HEK293 (cell line): ENCODE measurements at regions not wholly inside any gene's neighbourhood (a gene's known extent, or its start where the extent isn't known, plus 50 kb on each side); places are given as distances from the start of the nearest gene placed in this dataset.

ENCODE experiments used
- AEBP2 ChIP-seq: fragments of 450-650 bp; formaldehyde crosslinking; IDR thresholded peaks from 2 replicates; pipeline ENCODE4 v1.5.1; 2016; ENCODE audit warnings: missing biosample characterization, missing genetic modification characterization, borderline replicate concordance
- CTCF ChIP-seq: fragments of 450-650 bp; formaldehyde crosslinking; IDR thresholded peaks from 2 replicates; pipeline ENCODE4 v1.5.1; 2016; ENCODE audit warnings: missing biosample characterization, missing genetic modification characterization
- KLF7 ChIP-seq: fragments of 450-650 bp; formaldehyde crosslinking; IDR thresholded peaks from 2 replicates; pipeline ENCODE4 v1.5.1; 2016; ENCODE audit warnings: missing biosample characterization, missing genetic modification characterization, borderline replicate concordance
- PATZ1 ChIP-seq: fragments of 450-650 bp; formaldehyde crosslinking; IDR thresholded peaks from 2 replicates; pipeline ENCODE4 v1.5.1; 2016; ENCODE audit warnings: missing biosample characterization, missing genetic modification characterization
- PBX3 ChIP-seq: sonication (generic); formaldehyde crosslinking; IDR thresholded peaks from 2 replicates; pipeline ENCODE4 v1.8.1; 2022; ENCODE audit warnings: mild to moderate bottlenecking, moderate library complexity, missing genetic modification reagents
- REST ChIP-seq: fragments of 450-650 bp; formaldehyde crosslinking; IDR thresholded peaks from 2 replicates; pipeline ENCODE4 v1.5.1; 2016; ENCODE audit warnings: missing biosample characterization, missing genetic modification characterization
- TRIM28 ChIP-seq: IDR thresholded peaks from 2 replicates; pipeline ENCODE4 v1.6.1; 2011; ENCODE audit warnings: low read length, control low read depth, borderline replicate concordance
- YY1 ChIP-seq: fragments of 450-650 bp; formaldehyde crosslinking; IDR thresholded peaks from 2 replicates; pipeline ENCODE4 v1.5.1; 2018; ENCODE audit warnings: missing biosample characterization, missing genetic modification characterization
- ZNF23 ChIP-seq: fragments of 450-650 bp; formaldehyde crosslinking; IDR thresholded peaks from 2 replicates; pipeline ENCODE4 v1.5.1; 2016; ENCODE audit warnings: missing biosample characterization, missing genetic modification characterization, borderline replicate concordance
- ZNF26 ChIP-seq: fragments of 450-650 bp; formaldehyde crosslinking; IDR thresholded peaks from 2 replicates; pipeline ENCODE4 v1.5.1; 2016; ENCODE audit warnings: missing biosample characterization, missing genetic modification characterization
- ZNF274 ChIP-seq, 2 experiments: fragments of 200-500 bp in 1 of 2; fragments of 450-650 bp in 1 of 2; sonication (Bioruptor generic) in 1 of 2; formaldehyde crosslinking in 1 of 2; IDR thresholded peaks; 2 replicates each; pipeline versions ENCODE4 v1.5.1 to v1.6.1; 2014 to 2016; ENCODE audit warnings: borderline replicate concordance in 1 of 2, inconsistent platforms in 1 of 2, low read length in 1 of 2, missing biosample characterization in 1 of 2, missing genetic modification characterization in 1 of 2
- ZNF561 ChIP-seq: fragments of 450-650 bp; IDR thresholded peaks from 2 replicates; pipeline ENCODE4 v1.5.1; 2018; ENCODE audit warnings: missing biosample characterization, missing genetic modification characterization, borderline replicate concordance
- ZNF777 ChIP-seq: fragments of 450-650 bp; formaldehyde crosslinking; IDR thresholded peaks from 2 replicates; pipeline ENCODE4 v1.5.1; 2017; ENCODE audit warnings: missing biosample characterization, missing genetic modification characterization, borderline replicate concordance
- ZSCAN16 ChIP-seq: fragments of 450-650 bp; formaldehyde crosslinking; IDR thresholded peaks from 2 replicates; pipeline ENCODE4 v1.5.1; 2016; ENCODE audit warnings: missing biosample characterization, missing genetic modification characterization

- TF ChIP-seq TRIM28 (no peak), CTCF (tag by site-specific recombination) (no peak), ZSCAN16 (no peak), REST (tag by site-specific recombination) (no peak), ZNF777 (tag by site-specific recombination) (no peak), PBX3 (CRISPR knock-in tag) (no peak), ZNF26 (tag by site-specific recombination) (no peak), ZNF274 (IDR thresholded peaks at IDR 0.05; ENCODE audit: low read length) (no peak), ZNF274 (tag by site-specific recombination; IDR thresholded peaks at IDR 0.05; ENCODE audit: borderline replicate concordance) (no peak), AEBP2 (no peak), PATZ1 (no peak), ZNF561 (tag by site-specific recombination) (no peak), YY1 (tag by site-specific recombination) (no peak), ZNF23 (tag by site-specific recombination) (no peak), KLF7 (tag by site-specific recombination) (no peak)
Measured at GRCh38 chr4:71230271-71231128, 108.3 kb upstream of the SLC4A4 start.
